ENCODE measurements at regions not wholly inside any gene's neighbourhood (a gene's known extent, or its start where the extent isn't known, plus 50 kb on each side); places are given as distances from the start of the nearest gene placed in this dataset.

GRCh38 chr6:169079650-169080049 lies 174.0 kb downstream of the THBS2 start:
- no peak for DNase-seq

- DNase-seq, result no peak
These were observed 175.1 kb downstream of the THBS2 start for GRCh38 chr6:169078399-169079145.

GRCh38 chr6:169075915-169076654 lies 177.6 kb downstream of the THBS2 start:
- no peak for DNase-seq

- DNase-seq, result no peak
These were observed 178.3 kb downstream of the THBS2 start for GRCh38 chr6:169075211-169075914.

DNA sequence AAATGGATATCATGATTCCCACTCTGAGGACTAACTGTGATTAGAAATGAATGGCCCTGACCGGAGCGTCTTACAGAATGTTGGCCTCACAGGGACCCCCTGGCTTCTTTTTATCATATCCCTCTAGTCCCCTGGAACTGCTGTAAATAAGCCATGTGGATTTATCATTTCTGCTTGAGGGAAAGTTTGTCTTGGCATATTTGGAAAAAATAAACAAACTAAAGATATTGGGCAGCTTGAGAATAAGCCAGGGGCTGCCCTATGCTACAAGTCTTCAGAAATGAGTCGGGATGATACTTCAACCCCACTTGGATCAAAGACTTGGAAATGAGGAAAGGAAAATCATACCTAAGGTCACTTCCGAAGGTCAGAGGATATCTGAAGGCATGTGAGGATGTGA lies 179.1 kb downstream of the THBS2 start:
- no peak for DNase-seq

DNA sequence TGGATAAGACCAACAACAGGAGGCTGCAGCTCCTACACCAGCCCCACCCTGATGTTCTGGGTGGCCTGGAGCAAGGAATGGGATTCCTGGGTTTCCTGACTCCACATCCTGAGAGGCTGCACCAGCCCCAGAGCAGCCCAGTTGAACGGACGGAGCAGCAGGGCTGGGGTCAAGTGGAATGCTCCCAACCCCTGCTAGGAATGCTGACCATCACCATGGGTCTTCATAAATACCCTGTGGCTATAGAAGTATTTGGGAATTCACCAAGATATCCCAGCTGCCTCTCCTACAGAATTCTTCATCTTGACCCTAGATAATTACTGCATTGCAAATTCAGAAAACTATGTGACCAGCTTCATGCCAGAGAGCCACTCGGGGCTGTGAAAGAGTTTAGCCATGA lies 180.3 kb downstream of the THBS2 start:
- DNase-seq, result no peak

DNA sequence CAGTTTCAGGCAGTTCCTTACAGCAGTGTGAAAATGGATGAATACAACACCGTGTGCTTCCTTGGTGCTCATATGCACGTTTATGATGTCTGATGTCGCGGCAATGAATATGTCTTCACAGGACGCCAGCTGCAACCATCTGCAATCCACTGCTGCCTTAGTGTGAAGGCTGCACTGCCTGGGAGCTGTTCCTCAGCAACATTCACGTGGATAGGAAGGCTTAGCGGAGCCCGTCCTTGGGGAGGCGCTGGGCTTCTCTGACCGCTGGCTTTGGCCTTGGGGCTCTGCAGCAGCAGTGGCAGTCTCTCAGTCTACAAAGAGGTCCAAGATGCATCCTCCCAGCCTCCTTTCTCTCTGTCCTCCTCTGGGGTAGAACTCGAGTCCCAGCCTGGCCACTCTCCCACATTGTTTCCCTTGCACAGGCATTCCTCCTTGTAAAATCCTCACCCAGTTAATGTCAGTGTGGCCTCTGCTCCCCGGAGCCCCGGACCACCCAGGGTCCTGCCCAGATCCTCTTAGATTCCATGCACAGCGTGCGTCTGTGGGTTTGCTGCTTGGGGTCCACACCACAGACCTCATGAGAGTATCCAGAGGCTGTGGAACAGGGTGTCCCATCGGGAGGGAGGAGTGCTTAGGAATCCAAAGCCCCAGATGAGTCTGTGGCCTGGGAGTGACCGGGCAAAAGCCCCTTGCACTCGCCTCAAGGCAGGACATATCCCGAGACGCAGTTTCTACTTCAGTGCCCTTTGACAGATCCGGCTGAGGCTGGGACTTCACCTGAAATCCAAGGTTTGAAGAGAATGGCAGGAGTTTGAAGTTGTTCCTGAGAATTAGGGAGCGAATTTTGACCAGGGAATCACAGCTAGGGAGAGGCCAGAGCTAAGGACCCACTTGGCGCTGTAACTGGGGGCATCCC lies 181.3 kb downstream of the THBS2 start:
- no peak for DNase-seq

- DNase-seq, result no peak
These were observed 182.3 kb downstream of the THBS2 start for GRCh38 chr6:169071394-169071793.

- DNase-seq, result no peak
These were observed 183.0 kb downstream of the THBS2 start for GRCh38 chr6:169070506-169071176.

- no peak for DNase-seq
These were observed 184.3 kb downstream of the THBS2 start for GRCh38 chr6:169069356-169069755.

DNA sequence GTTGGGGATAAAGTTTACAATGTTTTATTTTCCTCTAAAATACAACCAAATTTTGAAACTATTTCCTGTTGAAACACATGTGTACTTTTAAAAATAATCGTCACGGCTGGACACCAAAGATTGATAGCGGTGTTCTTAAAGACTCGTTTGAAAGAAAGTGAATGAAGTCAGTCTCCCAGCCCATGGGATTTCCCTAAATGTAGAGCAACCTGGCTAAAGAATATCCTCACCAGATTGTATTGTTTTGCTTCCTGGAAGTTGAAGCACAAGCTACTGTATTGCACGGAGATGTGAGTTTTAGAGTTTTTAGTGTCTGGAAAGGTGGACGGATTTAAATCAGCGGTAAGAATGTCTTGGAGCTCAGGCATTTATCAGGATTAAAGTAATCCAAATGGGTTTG lies 189.5 kb downstream of the THBS2 start:
- no peak for DNase-seq

GRCh38 chr6:169062272-169062671 lies 191.4 kb downstream of the THBS2 start:
- no peak for DNase-seq

DNA sequence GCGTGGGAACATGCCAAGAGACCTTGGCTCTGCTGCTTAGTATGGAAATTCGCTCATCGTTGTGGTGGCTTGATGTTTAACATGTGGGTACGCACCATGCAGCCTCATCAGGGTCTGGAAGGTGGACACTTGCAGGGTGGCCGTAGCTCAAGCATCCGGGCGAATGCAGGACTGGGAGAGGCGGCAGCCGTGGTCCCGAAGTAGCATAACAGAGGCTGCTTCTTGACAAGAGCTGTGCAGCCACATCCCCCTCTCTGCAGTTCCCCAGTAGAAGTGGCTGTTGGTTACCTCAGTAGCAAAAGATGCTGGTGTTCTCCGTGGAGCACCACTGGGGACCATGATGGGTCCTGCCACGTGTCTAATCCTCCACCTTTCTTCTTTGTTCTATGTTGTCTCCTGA lies 195.0 kb downstream of the THBS2 start:
- no peak for DNase-seq

DNA sequence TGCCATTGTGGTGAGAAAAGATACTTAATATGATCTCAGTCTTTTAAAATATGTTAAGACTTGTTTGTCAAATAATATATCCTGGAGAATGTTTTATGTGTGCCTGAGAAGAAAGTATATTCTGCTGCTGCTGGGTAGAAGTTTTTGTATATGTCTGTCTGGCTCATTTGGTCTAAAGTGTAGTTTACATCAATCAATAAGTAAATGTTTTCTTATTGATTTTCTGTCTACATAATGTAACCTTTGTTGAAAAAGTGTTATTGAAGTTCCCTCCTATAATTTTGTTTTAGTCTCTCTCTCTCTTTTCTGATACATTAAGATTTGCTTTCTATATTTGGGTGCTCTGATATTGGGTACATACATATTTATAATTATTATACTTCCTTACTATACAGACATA lies 201.2 kb downstream of the THBS2 start:
- DNase-seq, result no peak

- DNase-seq, result no peak
These were observed 202.3 kb downstream of the THBS2 start for GRCh38 chr6:169051371-169051770.

DNA sequence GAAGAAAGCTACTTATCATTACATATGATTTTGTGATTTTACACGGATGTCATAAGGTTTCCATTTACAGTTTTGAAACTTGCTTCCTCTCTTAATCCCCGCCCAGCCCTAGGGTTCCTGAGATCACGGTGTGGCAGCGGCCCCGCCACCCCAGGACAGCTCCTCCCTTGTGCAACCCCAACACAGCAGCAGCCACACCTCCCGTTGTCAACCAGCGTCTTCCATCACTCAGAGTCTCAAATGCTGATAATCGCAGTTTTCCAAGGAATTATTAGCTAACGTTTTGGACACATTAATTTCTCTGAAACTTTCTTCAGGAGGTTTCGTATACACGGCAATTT lies 204.8 kb downstream of the THBS2 start:
- DNase-seq, result no peak

GRCh38 chr6:169048185-169048864 lies 205.3 kb downstream of the THBS2 start:
- no peak for DNase-seq

DNA sequence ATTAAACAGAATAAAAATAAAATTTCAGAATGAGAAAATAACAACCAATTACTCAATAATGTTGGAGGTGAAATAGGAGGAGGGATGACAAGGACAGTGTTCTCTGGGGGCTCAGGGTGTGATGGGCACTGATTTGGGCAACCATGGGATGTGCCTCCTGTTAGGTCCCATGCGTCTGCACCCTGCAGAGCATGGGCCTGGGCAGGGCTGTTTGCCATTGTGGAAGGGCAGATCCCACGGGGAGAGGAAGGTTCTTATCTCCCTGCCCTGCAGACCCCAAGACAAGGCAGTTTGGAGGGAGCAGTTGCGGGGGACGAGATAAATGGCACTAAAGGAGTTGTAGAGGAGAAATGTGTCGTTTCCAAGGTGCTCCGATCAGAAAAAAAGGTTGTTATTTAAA lies 206.3 kb downstream of the THBS2 start:
- no peak for DNase-seq

- no peak for DNase-seq
These were observed 207.0 kb downstream of the THBS2 start for GRCh38 chr6:169046483-169047192.

GRCh38 chr6:169046021-169046420 lies 207.6 kb downstream of the THBS2 start:
- no peak for DNase-seq

DNA sequence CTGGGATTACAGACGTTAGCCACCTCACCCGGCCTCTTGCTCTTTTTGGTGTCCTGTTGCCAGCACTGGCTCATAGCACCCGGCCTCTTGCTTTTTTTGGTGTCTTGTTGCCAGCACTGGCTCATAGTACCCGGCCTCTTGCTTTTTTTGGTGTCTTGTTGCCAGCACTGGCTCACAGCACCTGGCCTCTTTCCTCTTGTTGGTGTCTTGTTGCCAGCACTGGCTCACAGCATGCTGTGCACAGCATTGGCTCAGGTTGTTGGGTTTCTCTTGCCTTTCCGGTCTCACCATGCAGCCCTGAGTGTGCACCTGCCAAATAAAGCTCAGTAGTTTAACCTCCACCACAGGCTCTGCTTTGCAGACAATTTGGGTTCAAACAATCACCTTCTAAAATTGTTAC lies 208.2 kb downstream of the THBS2 start:
- DNase-seq, result no peak
